Hepatocyte (in vitro differentiated cells): ENCODE measurements at regions not wholly inside any gene's neighbourhood (a gene's known extent, or its start where the extent isn't known, plus 50 kb on each side); places are given as distances from the start of the nearest gene placed in this dataset.

ENCODE experiments used
- CTCF ChIP-seq: fragments of 200-600 bp; sonication (generic); IDR thresholded peaks from 2 replicates; pipeline ENCODE4 v1.5.1; 2016; ENCODE audit warnings: antibody characterized with exemption, mild to moderate bottlenecking; ENCODE audit not compliant: poor library complexity
- EZH2phosphoT487 ChIP-seq: fragments of 200-600 bp; sonication (generic); IDR thresholded peaks from one replicate; pipeline ENCODE4 v1.6.1; 2018; ENCODE audit warnings: antibody characterized with exemption, mild to moderate bottlenecking, low read depth, moderate library complexity; ENCODE audit not compliant: unreplicated experiment, severe bottlenecking

DNA sequence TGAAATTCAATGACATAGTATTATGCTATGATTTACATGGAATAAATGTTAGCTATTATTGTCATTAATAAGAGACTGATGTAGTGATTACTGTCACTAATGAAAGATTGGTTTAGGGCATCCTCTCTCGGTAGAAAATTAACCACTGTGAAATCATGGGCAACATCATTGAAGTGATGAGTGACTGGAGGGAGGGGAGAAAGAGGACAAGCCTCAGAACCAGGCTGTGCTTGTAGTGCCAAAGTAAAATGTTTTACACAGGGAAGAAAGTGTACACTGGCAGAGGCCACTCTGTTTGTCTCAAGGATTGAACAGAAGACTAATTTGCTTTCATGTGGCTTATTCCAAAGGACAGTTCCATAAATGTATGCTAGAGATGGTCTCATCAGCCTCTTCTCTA is 456.2 kb upstream of the TCF4 start:
- TF ChIP-seq EZH2phosphoT487 (no peak), CTCF (no peak)
